HG03342 (cell line): ENCODE measurements at regions not wholly inside any gene's neighbourhood (a gene's known extent, or its start where the extent isn't known, plus 50 kb on each side); places are given as distances from the start of the nearest gene placed in this dataset.
"Not testable (repeated sequence)": the region's sequence is repeated elsewhere in the genome, so short reads cannot be mapped to it uniquely, and the experiment has no call there.

Experiments used
- ATAC-seq: cut with Tn5 transposase; IDR thresholded peaks from one replicate; pipeline ENCODE4 v1.9.1; 2021; ENCODE audit warnings: mild to moderate bottlenecking, moderate library complexity; ENCODE audit not compliant: unreplicated experiment

- no peak for ATAC-seq
These were observed 153.2 kb downstream of the CRPPA start for GRCh38 chr7:16267953-16268820.

GRCh38 chr7:16266877-16267276 lies 154.5 kb downstream of the CRPPA start:
- no peak for ATAC-seq

- not testable (repeated sequence) for ATAC-seq
These were observed 154.9 kb downstream of the CRPPA start for GRCh38 chr7:16266470-16266869.

- ATAC-seq: no peak
These were observed 155.4 kb downstream of the CRPPA start for GRCh38 chr7:16265863-16266458.

GRCh38 chr7:16264823-16265804 lies 156.2 kb downstream of the CRPPA start:
- no peak for ATAC-seq

- no peak for ATAC-seq
These were observed 157.1 kb downstream of the CRPPA start for GRCh38 chr7:16264036-16264819.

- not testable (repeated sequence) for ATAC-seq
These were observed 158.0 kb downstream of the CRPPA start for GRCh38 chr7:16263377-16263776.

GRCh38 chr7:16261654-16262053 lies 159.7 kb downstream of the CRPPA start:
- no peak for ATAC-seq

- no peak for ATAC-seq
These were observed 160.2 kb downstream of the CRPPA start for GRCh38 chr7:16261100-16261499.

GRCh38 chr7:16260236-16260728 lies 161.1 kb downstream of the CRPPA start:
- ATAC-seq: no peak

GRCh38 chr7:16256419-16256818 lies 164.9 kb downstream of the CRPPA start:
- not testable (repeated sequence) for ATAC-seq

GRCh38 chr7:16255952-16256351 lies 165.4 kb downstream of the CRPPA start:
- ATAC-seq: not testable (repeated sequence)

- ATAC-seq: not testable (repeated sequence)
These were observed 170.7 kb downstream of the CRPPA start for GRCh38 chr7:16250655-16251054.

- ATAC-seq: not testable (repeated sequence)
These were observed 172.1 kb downstream of the CRPPA start for GRCh38 chr7:16249204-16249603.

- ATAC-seq: not testable (repeated sequence)
These were observed 172.8 kb downstream of the CRPPA start for GRCh38 chr7:16248556-16248955.

GRCh38 chr7:16244469-16244868 lies 176.9 kb downstream of the CRPPA start:
- ATAC-seq: no peak

- no peak for ATAC-seq
These were observed 178.4 kb downstream of the CRPPA start for GRCh38 chr7:16242920-16243319.

- no peak for ATAC-seq
These were observed 180.3 kb downstream of the CRPPA start for GRCh38 chr7:16241017-16241416.

- no peak for ATAC-seq
These were observed 185.0 kb downstream of the CRPPA start for GRCh38 chr7:16236381-16236780.
